Middle frontal gyrus (tissue), 1 donor: ENCODE measurements at regions not wholly inside any gene's neighbourhood (a gene's known extent, or its start where the extent isn't known, plus 50 kb on each side); places are given as distances from the start of the nearest gene placed in this dataset.
"Not testable (repeated sequence)": the region's sequence is repeated elsewhere in the genome, so short reads cannot be mapped to it uniquely, and the experiment has no call there.

Experiments
- DNase-seq: peaks from one replicate; pipeline ENCODE4 v3.0.0-alpha.2; 2015; ENCODE audit warnings: low spot score; ENCODE audit errors: extremely low spot score

- DNase-seq: peak; percentile 49
Measured at GRCh38 chr3:159263750-159264553, 462.1 kb downstream of the MFSD1 start.

- DNase-seq: no peak
Measured at GRCh38 chr3:159265705-159266104, 463.9 kb downstream of the MFSD1 start.

DNA sequence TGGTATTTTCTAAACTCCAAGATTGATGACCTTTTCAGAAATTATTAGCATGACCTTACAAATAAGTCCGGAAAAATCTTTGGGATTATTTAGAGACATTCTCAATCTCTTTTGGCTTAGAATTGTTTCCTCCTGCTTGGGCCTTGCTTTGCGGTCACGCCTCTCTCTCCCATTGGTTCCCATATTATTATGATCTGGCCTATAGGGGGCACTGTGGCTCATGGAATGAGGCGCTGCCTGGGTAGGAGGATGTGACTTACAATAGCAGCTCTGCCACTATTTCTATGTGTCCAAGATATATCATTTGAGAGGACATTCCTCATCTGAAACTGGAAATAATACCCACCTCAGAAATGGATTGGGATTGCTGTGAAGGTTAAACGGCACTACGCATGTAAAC, 464.9 kb downstream of the MFSD1 start:
- no peak for DNase-seq

GRCh38 chr3:159271799-159272512, 470.1 kb downstream of the MFSD1 start:
- no peak for DNase-seq

DNA sequence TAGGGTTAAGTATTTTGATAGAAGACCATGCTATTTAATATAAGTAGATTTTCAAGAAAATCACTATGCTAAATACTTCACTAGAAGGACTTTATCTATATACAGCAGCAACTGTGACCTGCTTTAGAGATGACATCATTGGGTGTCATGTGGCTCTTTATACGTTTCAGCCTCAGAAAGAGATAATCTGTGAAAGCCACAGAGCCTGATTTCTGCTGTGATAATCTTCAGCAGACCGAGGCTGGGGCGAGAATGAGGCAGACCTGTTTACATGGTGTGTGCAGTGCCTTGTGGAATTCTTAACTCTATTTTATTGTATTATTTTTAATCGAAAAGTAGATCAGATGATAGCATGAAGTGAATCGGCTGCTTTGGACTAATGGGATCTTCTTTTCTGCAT, 471.2 kb downstream of the MFSD1 start:
- DNase-seq: no peak

DNA sequence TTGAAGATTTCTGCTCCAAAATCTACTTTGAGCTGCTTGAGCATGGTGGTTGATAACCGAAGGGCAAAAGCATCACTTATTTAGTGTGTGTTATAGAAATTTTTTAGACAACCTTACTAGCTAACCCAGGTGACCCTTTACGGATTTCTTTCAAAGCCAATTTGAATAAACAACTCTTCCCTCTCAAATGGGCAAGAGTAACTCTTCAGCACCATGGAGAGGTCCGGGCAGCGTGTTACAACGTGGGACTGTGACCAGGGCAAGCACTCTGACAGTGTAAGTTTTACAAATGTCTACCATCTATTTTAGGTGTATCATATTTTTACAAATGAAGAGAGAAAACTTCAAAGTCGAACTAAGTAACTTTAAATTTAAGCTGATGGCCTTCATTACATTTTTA, 471.8 kb downstream of the MFSD1 start:
- no peak for DNase-seq

GRCh38 chr3:159275741-159276140, 473.9 kb downstream of the MFSD1 start:
- no peak for DNase-seq

- DNase-seq: no peak
Measured at GRCh38 chr3:159277814-159278213, 476.0 kb downstream of the MFSD1 start.

DNA sequence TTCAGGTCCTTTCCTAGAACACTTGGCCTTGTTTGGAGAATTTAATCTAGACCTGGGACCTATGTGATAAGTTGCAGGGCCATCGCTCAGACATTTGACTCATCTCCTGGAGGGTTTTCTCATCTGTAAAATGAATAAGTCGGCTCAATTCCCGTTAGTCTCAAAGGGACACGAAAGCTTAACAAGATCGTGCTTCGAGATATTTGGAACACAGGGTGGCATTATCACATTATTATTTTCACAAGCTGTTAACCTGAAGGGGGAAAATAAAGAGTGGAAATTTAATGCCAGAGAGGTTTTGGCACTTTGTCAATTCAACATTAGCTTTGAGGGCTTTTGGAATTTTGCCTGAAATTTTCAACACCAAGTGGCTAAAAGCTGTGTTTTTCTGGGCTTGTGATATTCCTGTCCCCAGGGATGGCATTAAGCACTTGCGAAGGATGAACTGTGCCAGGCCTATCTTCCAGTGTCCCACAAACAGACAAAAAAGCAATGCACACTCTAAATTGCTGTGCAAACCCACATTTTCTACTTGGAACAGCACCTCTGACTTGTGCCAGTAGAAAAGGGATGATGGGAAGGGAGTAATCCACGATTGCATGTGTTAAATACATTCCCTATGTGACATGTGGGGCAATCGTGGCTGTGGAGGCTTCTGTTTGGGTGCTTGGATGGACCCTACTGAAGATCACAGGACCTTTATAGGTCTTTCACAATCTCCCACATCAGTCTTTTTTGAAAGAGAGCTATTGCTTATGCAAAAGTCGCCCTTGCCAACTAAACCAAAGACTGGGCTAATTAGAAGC, 478.7 kb downstream of the MFSD1 start:
- DNase-seq: no peak

DNA sequence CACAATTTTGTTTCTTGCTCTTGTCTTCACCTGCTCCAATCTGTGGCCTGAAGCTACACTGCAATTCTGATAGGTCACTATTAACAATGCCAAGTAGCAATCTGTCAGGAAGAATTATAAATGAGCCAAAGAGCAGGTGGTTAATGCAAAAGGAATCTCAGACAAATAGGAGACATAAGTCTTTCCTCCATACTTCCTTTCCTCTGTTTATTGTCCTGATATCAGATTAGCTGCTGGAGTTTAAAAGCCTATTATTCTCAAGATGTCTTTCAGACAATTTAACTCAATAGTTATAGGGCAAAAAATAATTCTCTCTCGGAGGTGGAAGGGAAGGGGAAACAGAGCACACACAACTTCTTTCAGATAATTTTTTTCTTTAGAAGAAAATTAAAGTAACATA, 491.6 kb downstream of the MFSD1 start:
- DNase-seq: no peak

DNA sequence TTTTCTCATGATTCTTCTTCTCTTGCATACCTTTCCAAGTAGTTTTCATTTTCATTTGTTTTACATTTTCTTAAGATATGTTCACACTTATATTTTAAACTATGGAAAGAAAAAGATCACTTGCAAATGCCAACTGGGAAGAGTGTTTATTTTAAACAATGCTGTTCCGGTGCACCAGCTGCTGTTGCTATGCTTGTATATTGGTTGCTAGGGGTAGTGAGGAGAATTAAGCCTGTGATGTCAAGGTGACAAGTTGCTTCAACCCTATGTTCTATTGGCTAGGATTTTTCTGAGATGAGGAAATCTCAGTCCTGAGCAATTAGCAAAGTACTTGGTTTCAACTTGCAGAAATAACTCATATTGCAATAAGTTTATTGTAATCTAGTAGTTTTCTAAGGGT, 500.1 kb downstream of the MFSD1 start:
- DNase-seq: no peak

DNA sequence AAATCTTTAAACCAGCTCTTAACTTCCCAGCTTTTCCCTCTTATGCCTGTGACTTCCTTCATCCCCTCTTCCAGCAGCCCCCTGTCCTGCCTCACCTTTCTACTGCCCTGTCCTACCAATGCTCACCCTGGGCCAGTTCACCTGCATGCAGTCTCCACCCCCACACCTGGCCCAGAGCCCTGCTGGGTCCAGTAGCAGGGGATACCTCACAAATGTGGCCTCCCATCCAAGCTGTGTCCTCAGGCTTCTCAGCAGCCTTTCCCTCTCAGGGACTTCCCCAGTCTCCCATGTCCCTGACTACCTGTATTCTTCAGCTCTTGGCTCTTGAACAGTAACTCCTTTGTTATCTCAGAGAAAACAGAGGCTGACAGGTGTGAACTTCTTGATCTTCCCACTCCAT, 503.2 kb downstream of the MFSD1 start:
- DNase-seq: no peak

DNA sequence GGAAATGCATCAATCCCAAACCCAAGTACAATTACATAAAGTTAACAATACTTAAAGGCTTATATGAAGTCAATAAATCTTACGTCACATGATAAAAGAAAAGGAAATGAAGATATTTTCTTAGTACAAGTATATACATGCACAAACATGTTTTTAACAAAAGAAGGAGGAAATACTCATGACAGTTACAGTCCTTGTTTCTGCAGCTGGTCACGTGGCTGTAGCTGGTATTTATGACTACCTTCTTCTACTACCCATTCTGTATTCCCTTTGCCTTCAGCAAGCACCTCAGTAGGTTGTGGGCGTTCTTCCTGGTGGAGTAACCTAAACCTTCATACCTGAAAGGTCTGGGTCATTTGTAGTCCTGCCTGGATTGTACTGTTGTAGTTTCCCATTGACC, 514.9 kb downstream of the MFSD1 start:
- not testable (repeated sequence) for DNase-seq

DNA sequence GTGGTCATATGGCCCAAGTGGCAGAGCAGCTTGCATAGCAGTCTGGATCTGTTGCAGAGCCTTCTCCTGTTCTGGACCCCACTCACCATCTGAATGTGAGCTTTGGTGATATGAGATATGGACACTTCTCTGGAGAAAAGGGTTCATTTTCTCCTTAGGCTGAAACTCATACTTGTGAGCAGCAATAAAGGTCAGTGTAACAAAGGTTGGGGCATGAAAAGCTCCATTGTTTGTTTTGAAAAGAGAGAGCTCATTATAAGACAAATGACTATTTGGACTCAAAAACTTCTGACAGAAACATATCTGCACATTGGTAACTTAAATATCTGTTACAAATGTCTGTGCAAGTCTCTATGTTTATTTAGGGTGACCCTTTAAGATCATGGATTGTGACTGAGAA, 517.3 kb downstream of the MFSD1 start:
- no peak for DNase-seq

GRCh38 chr3:159322322-159322939, 520.6 kb downstream of the MFSD1 start:
- DNase-seq: no peak

DNA sequence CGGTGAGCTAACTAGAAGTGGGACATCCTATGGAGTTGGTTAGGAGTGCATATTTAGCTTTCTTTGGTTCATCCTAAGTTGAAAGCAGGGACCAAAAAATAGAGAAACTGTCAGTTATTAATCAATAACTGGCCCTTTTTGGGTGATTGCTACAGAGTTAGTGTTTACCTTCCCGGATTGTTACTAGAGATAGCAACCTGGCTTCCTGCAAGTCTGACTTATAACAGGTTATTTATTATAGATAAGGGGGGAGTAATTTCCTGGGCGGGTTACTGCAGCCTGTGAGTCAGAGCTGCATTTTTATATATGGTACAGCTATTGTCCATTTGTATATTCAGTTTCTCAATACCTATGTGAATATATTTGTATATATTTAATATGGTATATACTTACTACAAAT, 522.0 kb downstream of the MFSD1 start:
- no peak for DNase-seq

GRCh38 chr3:159326998-159327397, 525.1 kb downstream of the MFSD1 start:
- DNase-seq: no peak

DNA sequence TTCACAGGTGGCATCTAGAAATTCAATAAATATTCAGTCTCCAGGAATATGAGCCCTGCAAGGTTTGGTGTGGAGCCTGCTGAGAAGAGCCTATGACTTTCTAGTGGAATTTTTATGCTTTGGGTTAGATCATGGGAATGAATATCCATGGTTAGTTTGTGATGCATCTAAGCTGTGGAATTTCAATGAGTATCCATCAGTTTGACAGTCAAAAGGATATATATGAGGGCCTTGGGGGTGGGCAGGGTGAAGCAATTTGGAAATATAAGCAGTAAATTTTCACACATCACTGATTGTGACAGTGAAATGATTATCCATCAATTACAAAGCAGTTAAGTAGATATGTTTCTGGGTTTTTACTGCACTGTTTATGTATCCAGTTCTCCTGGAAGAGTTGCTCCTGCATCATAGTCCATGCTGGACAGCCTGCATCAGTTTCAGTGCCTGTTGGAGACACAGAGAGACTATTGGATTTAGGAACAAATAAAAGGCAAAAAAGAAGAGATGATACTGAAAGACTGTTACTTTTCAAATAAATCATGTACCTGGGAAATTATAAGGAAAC, 530.8 kb downstream of the MFSD1 start:
- no peak for DNase-seq

DNA sequence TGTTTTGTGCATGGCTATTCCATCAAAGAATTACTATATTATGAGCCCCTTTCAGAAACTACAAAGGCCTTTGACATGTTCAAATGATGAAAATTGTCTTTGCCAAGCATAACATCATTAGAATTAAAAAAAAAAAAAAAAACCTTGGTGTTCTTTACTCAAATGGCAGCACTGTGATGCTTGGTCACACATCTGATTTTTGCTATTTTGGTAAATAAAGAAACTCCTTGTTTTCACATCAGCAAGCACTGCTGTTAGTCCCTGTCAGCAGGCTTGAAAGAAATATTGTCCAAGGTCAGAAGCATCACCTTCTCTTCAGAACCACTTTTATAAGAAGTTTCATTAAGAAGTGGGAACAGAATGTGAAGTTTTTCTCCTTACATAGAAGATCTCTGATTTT, 537.3 kb downstream of the MFSD1 start:
- DNase-seq: no peak

GRCh38 chr3:159340877-159341500, 539.1 kb downstream of the MFSD1 start:
- no peak for DNase-seq
